B cell (primary cell): ENCODE measurements at regions not wholly inside any gene's neighbourhood (a gene's known extent, or its start where the extent isn't known, plus 50 kb on each side); places are given as distances from the start of the nearest gene placed in this dataset.

Experiments
- EZH2 ChIP-seq: IDR thresholded peaks from 2 replicates; pipeline ENCODE4 v1.6.1; 2012; ENCODE audit warnings: borderline replicate concordance, low read depth, mild to moderate bottlenecking, moderate library complexity, low read length; ENCODE audit not compliant: insufficient read depth, poor library complexity, severe bottlenecking
- TF ChIP-seq, protein P1 (sequence below): fragments of 200-600 bp; IDR thresholded peaks from one replicate; pipeline ENCODE4 v1.8.0; 2022; ENCODE audit warnings: antibody characterized with exemption, mild to moderate bottlenecking

GRCh38 chr13:44690376-44690775, 114.2 kb upstream of the TSC22D1 start:
- TF ChIP-seq, protein P1, sequence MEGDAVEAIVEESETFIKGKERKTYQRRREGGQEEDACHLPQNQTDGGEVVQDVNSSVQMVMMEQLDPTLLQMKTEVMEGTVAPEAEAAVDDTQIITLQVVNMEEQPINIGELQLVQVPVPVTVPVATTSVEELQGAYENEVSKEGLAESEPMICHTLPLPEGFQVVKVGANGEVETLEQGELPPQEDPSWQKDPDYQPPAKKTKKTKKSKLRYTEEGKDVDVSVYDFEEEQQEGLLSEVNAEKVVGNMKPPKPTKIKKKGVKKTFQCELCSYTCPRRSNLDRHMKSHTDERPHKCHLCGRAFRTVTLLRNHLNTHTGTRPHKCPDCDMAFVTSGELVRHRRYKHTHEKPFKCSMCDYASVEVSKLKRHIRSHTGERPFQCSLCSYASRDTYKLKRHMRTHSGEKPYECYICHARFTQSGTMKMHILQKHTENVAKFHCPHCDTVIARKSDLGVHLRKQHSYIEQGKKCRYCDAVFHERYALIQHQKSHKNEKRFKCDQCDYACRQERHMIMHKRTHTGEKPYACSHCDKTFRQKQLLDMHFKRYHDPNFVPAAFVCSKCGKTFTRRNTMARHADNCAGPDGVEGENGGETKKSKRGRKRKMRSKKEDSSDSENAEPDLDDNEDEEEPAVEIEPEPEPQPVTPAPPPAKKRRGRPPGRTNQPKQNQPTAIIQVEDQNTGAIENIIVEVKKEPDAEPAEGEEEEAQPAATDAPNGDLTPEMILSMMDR: no peak
- no peak for TF ChIP-seq EZH2
